ENCODE measurements at regions not wholly inside any gene's neighbourhood (a gene's known extent, or its start where the extent isn't known, plus 50 kb on each side); places are given as distances from the start of the nearest gene placed in this dataset.

- no peak for TF ChIP-seq CTCF (IDR thresholded peaks at IDR 0.05)
- TF ChIP-seq POLR2AphosphoS5 (IDR thresholded peaks at IDR 0.05), result no peak
- no peak for TF ChIP-seq POLR2A (IDR thresholded peaks at IDR 0.05)
Observed at GRCh38 chr4:57554556-57555092, 444.4 kb upstream of the IGFBP7 start.

Measured in transverse colon (tissue), 4 donors.